IMR-90 (cell line): ENCODE measurements at regions not wholly inside any gene's neighbourhood (a gene's known extent, or its start where the extent isn't known, plus 50 kb on each side); places are given as distances from the start of the nearest gene placed in this dataset.

Source experiments
- ATAC-seq: fragments of 200-7000 bp; cut with Tn5 transposase; 2 replicates; pipeline ENCODE4 v1.9.1; 2020; ENCODE audit warnings: low read depth, mild to moderate bottlenecking, moderate library complexity
- BruUV-seq: library from RNA; stranded (reverse); fragments of 400-500 nt; replicated peaks from 2 replicates; lab custom pipeline; 2021; lab: Mats Ljungman, UMichigan
- CTCF ChIA-PET: fragments of 300-600 bp; formaldehyde crosslinking; extraction: SDS; loops from one replicate; lab custom pipeline; 2021; ENCODE audit warnings: antibody characterized with exemption; lab: Yijun Ruan, JAX
- POLR2A ChIA-PET: fragments of 300-600 bp; sonication (Branson Sonifier 250); formaldehyde crosslinking; loops from one replicate; lab custom pipeline; 2022; ENCODE audit warnings: antibody characterized with exemption; ENCODE audit not compliant: unreplicated experiment; lab: Charles Lee
- DNase-seq: peaks from one replicate; pipeline ENCODE4 v3.0.0; 2013
- H2AFZ ChIP-seq: replicated peaks from 2 replicates; pipeline ENCODE3; 2013; ENCODE audit warnings: low read length, mild to moderate bottlenecking; ENCODE audit not compliant: poor library complexity
- H2AK5ac ChIP-seq: 2 replicates; pipeline ENCODE4 v1.6.1; 2013; ENCODE audit warnings: low read depth, low read length, inconsistent platforms
- H2AK9ac ChIP-seq: replicated peaks from 2 replicates; pipeline ENCODE3; 2013; ENCODE audit warnings: mild to moderate bottlenecking, low read depth, low read length, moderate library complexity; ENCODE audit not compliant: poor library complexity
- H2BK120ac ChIP-seq: 2 replicates; pipeline ENCODE4 v1.6.1; 2013; ENCODE audit warnings: low read depth, low read length, inconsistent platforms
- H2BK15ac ChIP-seq: 3 replicates; pipeline ENCODE4 v1.6.1; 2013; ENCODE audit warnings: low read depth, low read length, inconsistent platforms
- H2BK20ac ChIP-seq: 2 replicates; pipeline ENCODE4 v1.6.1; 2013; ENCODE audit warnings: low read depth, mild to moderate bottlenecking, inconsistent platforms, low read length, moderate library complexity
- H2BK5ac ChIP-seq: 2 replicates; pipeline ENCODE4 v1.6.1; 2013; ENCODE audit warnings: mild to moderate bottlenecking, low read depth, low read length, inconsistent platforms; ENCODE audit not compliant: poor library complexity, severe bottlenecking
- H3K14ac ChIP-seq: replicated peaks from 2 replicates; pipeline ENCODE4 v1.6.1; 2013; ENCODE audit warnings: low read depth, low read length, inconsistent platforms
- H3K18ac ChIP-seq: 2 replicates; pipeline ENCODE4 v1.6.1; 2013; ENCODE audit warnings: low read depth, low read length, control low read depth
- H3K23ac ChIP-seq: 2 replicates; pipeline ENCODE4 v1.6.1; 2013; ENCODE audit warnings: low read depth, low read length, inconsistent platforms
- H3K27ac ChIP-seq: 2 replicates; pipeline ENCODE4 v1.5.1; 2013; ENCODE audit warnings: mild to moderate bottlenecking, control low read depth, low read length; ENCODE audit not compliant: insufficient read depth
- H3K27me3 ChIP-seq: 2 replicates; pipeline ENCODE4 v1.6.1; 2013; ENCODE audit warnings: low read length; ENCODE audit not compliant: control insufficient read depth, insufficient read depth
- H3K36me3 ChIP-seq: 2 replicates; pipeline ENCODE4 v1.6.1; 2013; ENCODE audit warnings: low read length, mixed read lengths; ENCODE audit not compliant: control insufficient read depth, insufficient read depth
- H3K4ac ChIP-seq: 2 replicates; pipeline ENCODE4 v1.6.1; 2013; ENCODE audit warnings: low read depth, low read length, inconsistent platforms
- H3K4me1 ChIP-seq: 2 replicates; pipeline ENCODE4 v1.6.1; 2013; ENCODE audit warnings: low read length, mixed read lengths; ENCODE audit not compliant: control insufficient read depth, insufficient read depth
- H3K4me2 ChIP-seq: 2 replicates; pipeline ENCODE4 v1.6.1; 2013; ENCODE audit warnings: low read depth, mild to moderate bottlenecking, control low read depth, low read length, moderate library complexity
- H3K4me3 ChIP-seq: 2 replicates; pipeline ENCODE4 v1.5.1; 2013; ENCODE audit warnings: low read depth, mild to moderate bottlenecking, control low read depth, low read length, moderate library complexity; ENCODE audit not compliant: insufficient read depth
- H3K56ac ChIP-seq: 2 replicates; pipeline ENCODE4 v1.6.1; 2013; ENCODE audit warnings: low read length, inconsistent platforms; ENCODE audit not compliant: insufficient read depth; ENCODE audit errors: extremely low read depth
- H3K79me1 ChIP-seq, 2 experiments: 2 replicates each; pipeline ENCODE4 v1.6.1; 2013; ENCODE audit warnings: low read length in 2 of 2, inconsistent platforms in 1 of 2, low read depth in 1 of 2
- H3K9ac ChIP-seq: 2 replicates; pipeline ENCODE4 v1.6.1; 2013; ENCODE audit warnings: low read depth, low read length, control low read depth
- H3K9me1 ChIP-seq: 2 replicates; pipeline ENCODE4 v1.6.1; 2013; ENCODE audit warnings: low read length, inconsistent platforms; ENCODE audit not compliant: insufficient read depth
- H3K9me3 ChIP-seq: 2 replicates; pipeline ENCODE4 v1.6.1; 2013; ENCODE audit warnings: low read length; ENCODE audit not compliant: control insufficient read depth, insufficient read depth
- H4K20me1 ChIP-seq: 2 replicates; pipeline ENCODE4 v1.6.1; 2013; ENCODE audit warnings: low read length, inconsistent platforms; ENCODE audit not compliant: insufficient read depth
- H4K5ac ChIP-seq: 2 replicates; pipeline ENCODE4 v1.6.1; 2013; ENCODE audit warnings: mild to moderate bottlenecking, low read depth, low read length, control low read depth
- H4K8ac ChIP-seq, 2 experiments: 2 replicates each; pipeline ENCODE4 v1.6.1; 2013; ENCODE audit warnings: low read depth in 2 of 2, low read length in 2 of 2, control low read depth in 1 of 2, inconsistent platforms in 1 of 2
- H4K91ac ChIP-seq: 2 replicates; pipeline ENCODE4 v1.6.1; 2013; ENCODE audit warnings: low read depth, low read length, inconsistent platforms; ENCODE audit not compliant: insufficient read depth
- FOS ChIP-seq: fragments of 150-350 bp; IDR thresholded peaks from 2 replicates; pipeline ENCODE4 v1.6.1; 2016; ENCODE audit warnings: low read depth, low read length
- WGBS, 2 experiments: methylation state at CpG; one replicate each; pipeline versions ENCODE4 v1.1.5 to v1.1.7; 2013; ENCODE audit warnings: missing lambda C conversion rate in 2 of 2; ENCODE audit not compliant: insufficient read length in 1 of 2; ENCODE audit errors: extremely low coverage in 2 of 2; 5-methylcytosine and 5-hydroxymethylcytosine counted together
- dilution Hi-C: fragments of 300-500 bp; cut with HindIII; formaldehyde crosslinking; loops from one replicate; pipeline ENCODE4 v1.14.3; 2018; ENCODE audit warnings: low sequenced_read_pairs; ENCODE audit not compliant: unreplicated experiment
- in situ Hi-C: fragments of 300-500 bp; cut with MboI; formaldehyde crosslinking; loops from 3 replicates; pipeline ENCODE4 v1.14.3; 2019; ENCODE audit warnings: low sequenced_read_pairs, inconsistent platforms, mixed read lengths
- intact Hi-C: fragments of 100-400 bp; cut with micrococcal nuclease; formaldehyde crosslinking; loops from 2 replicates; pipeline ENCODE4 v1.10.0; 2022

- no peak overlapping the region for H4K5ac ChIP-seq
- H3K27me3 ChIP-seq, result no peaks in the 10 kb centered on the region
- no peaks in the 10 kb centered on the region for H3K79me1 ChIP-seq
- no TSS peak for BruUV-seq
- no peak overlapping the region for H3K4me2 ChIP-seq
- H2BK5ac ChIP-seq, result no peak overlapping the region
- no peak overlapping the region for H4K91ac ChIP-seq
- in situ Hi-C loops, result loop anchor here (25.0 kb wide), 1 partner anchor 814 kb away; no protein-coding TSS in a partner anchor
- dilution Hi-C loops, result no loop called here
- no peak overlapping the region for H2BK120ac ChIP-seq
- no peak overlapping the region for H3K56ac ChIP-seq
- no peaks in the 10 kb centered on the region for H3K36me3 ChIP-seq
- no peak overlapping the region for H3K9ac ChIP-seq
- no CpG with 5 or more reads among the region's 1 CpG for WGBS, 2 experiments
- H2BK15ac ChIP-seq, result no peak overlapping the region
- H3K4me3 ChIP-seq, result no peak overlapping the region
- DNase-seq (peak; percentile 33), ATAC-seq (no peak)
- TF ChIP-seq FOS, result no peak
- no peak overlapping the region for H3K27ac ChIP-seq
- H3K14ac ChIP-seq, result no peak overlapping the region
- no peaks in the 10 kb centered on the region for H4K20me1 ChIP-seq
- no peaks in the 10 kb centered on the region for H3K9me1 ChIP-seq
- no peak overlapping the region for H3K18ac ChIP-seq
- no peak overlapping the region for H2AK9ac ChIP-seq
- H3K9me3 ChIP-seq, result no peaks in the 10 kb centered on the region
- CTCF ChIA-PET, result no interaction called here
- POLR2A ChIA-PET, result no interaction called here
- intact Hi-C loops, result no loop called here
- no peak overlapping the region for H4K8ac ChIP-seq
- peaks cover 3% of the 10 kb centered on the region for H3K4me1 ChIP-seq
- no peak overlapping the region for H3K23ac ChIP-seq
- no peak overlapping the region for H3K4ac ChIP-seq
- no peak overlapping the region for H2AK5ac ChIP-seq
- H2AFZ ChIP-seq, result no peak overlapping the region
- no peak overlapping the region for H2BK20ac ChIP-seq
Measured at GRCh38 chr1:96973605-96974004, 252.0 kb downstream of the PTBP2 start.
